ENCODE measurements at regions not wholly inside any gene's neighbourhood (a gene's known extent, or its start where the extent isn't known, plus 50 kb on each side); places are given as distances from the start of the nearest gene placed in this dataset.

- no peak for TF ChIP-seq CEBPZ (IDR thresholded peaks at IDR 0.05; ENCODE audit: borderline replicate concordance, low read depth, low read length)
- TF ChIP-seq RBM17 (IDR thresholded peaks at IDR 0.05; ENCODE audit: borderline replicate concordance, low read depth, low read length), result no peak
- no peak for TF ChIP-seq FOXA1 (IDR thresholded peaks at IDR 0.05; ENCODE audit: borderline replicate concordance)
- TF ChIP-seq MEF2A (IDR thresholded peaks at IDR 0.05; ENCODE audit: control insufficient read depth, low read depth, low read length), result no peak
Measured at GRCh38 chr14:62056789-62057188, 294.6 kb downstream of the SNAPC1 start (continued).

GRCh38 chr14:62062645-62063044 is 300.4 kb downstream of the SNAPC1 start:
- BruUV-seq (replicated peaks), result no TSS peak
- Histone ChIP-seq H3K9me3 (replicated peaks; ENCODE audit: control insufficient read depth, insufficient read depth, low read depth, low read length) (no peaks in the 10 kb centered on the region), H2AFZ (ENCODE audit: low read depth, low read length) (no peak overlapping the region), H3K4me3 (no peak overlapping the region), H4K20me1 (replicated peaks; ENCODE audit: control insufficient read depth, insufficient read depth, low read length) (no peaks in the 10 kb centered on the region), H3K9ac (ENCODE audit: insufficient read depth in 1 of 2, low read depth in 2 of 2, low read length in 2 of 2) (no peak overlapping the region), H3K4me1 (replicated peaks in 1 of 2; ENCODE audit: control insufficient read depth in 2 of 2, insufficient read depth in 2 of 2, low read length in 2 of 2) (no peaks in the 10 kb centered on the region), H3K4me2 (ENCODE audit: insufficient read depth, low read length) (no peak overlapping the region), H3K27me3 (ENCODE audit: control insufficient read depth in 2 of 2, insufficient read depth in 2 of 2, low read length in 2 of 2) (no peaks in the 10 kb centered on the region), H3K79me2 (ENCODE audit: control insufficient read depth, insufficient read depth, low read length) (no peaks in the 10 kb centered on the region), H3K27ac (ENCODE audit: extremely low read depth, low read depth, low read length) (no peak overlapping the region), H3K36me3 (ENCODE audit: control insufficient read depth, insufficient read depth, low read length) (no peaks in the 10 kb centered on the region), H3K9me1 (ENCODE audit: control insufficient read depth, insufficient read depth, low read length) (no peaks in the 10 kb centered on the region)
- ATAC-seq (no peak), FAIRE-seq (no peak), DNase-seq (ENCODE audit: extremely low read depth in 1 of 4, low spot score in 3 of 4) (no peak)
- in situ Hi-C loops (cut with MboI) (no loop called here), intact Hi-C loops (cut with micrococcal nuclease) (no loop called here)
- 0% methylated on average over 5 of the region's 5 CpGs for whole genome bisulfite sequencing (ENCODE audit: insufficient coverage, low coverage, missing lambda C conversion rate)
- POLR2A ChIA-PET, result interaction anchor here (0.8 kb wide), 1 partner anchor 9 kb away, joined by 3 read pairs; no protein-coding TSS in a partner anchor
- CTCF ChIA-PET (ENCODE audit: low intra/inter-chr PET ratio), result no interaction called here
- TF ChIP-seq SIN3B (IDR thresholded peaks at IDR 0.05; ENCODE audit: low read depth), result no peak
- TF ChIP-seq U2AF1 (optimal IDR thresholded peaks at IDR 0.05; ENCODE audit: low read depth, low read length), result no peak
- no peak for TF ChIP-seq UBTF (IDR thresholded peaks at IDR 0.05; ENCODE audit: borderline replicate concordance in 1 of 2, low read depth in 2 of 2, low read length in 2 of 2)
- no peak for TF ChIP-seq HNRNPLL (IDR thresholded peaks at IDR 0.05; ENCODE audit: low read depth, low read length, poor library complexity, severe bottlenecking)
- no peak for TF ChIP-seq TEAD4 (IDR thresholded peaks at IDR 0.05; ENCODE audit: low read length)
- no peak for TF ChIP-seq TEAD4 (CRISPR knock-in tag; IDR thresholded peaks at IDR 0.05; ENCODE audit: borderline replicate concordance)
- TF ChIP-seq CSDE1 (IDR thresholded peaks at IDR 0.05), result no peak
